COLO829 (cell line): ENCODE measurements at regions not wholly inside any gene's neighbourhood (a gene's known extent, or its start where the extent isn't known, plus 50 kb on each side); places are given as distances from the start of the nearest gene placed in this dataset.

Experiments used
- DNase-seq: peaks from one replicate; pipeline ENCODE4 v3.0.0; 2012; ENCODE audit warnings: low spot score

- DNase-seq: no peak
Measured at GRCh38 chr2:239621611-239622010, 220.8 kb upstream of the HDAC4 start.

GRCh38 chr2:239619369-239619768 lies 218.5 kb upstream of the HDAC4 start:
- DNase-seq: no peak

GRCh38 chr2:239616729-239617128 lies 215.9 kb upstream of the HDAC4 start:
- no peak for DNase-seq

GRCh38 chr2:239612133-239612532 lies 211.3 kb upstream of the HDAC4 start:
- DNase-seq: no peak

- no peak for DNase-seq
Measured at GRCh38 chr2:239611222-239611795, 210.5 kb upstream of the HDAC4 start.

GRCh38 chr2:239610457-239611221 lies 209.8 kb upstream of the HDAC4 start:
- no peak for DNase-seq

GRCh38 chr2:239609607-239610310 lies 208.9 kb upstream of the HDAC4 start:
- DNase-seq: no peak

GRCh38 chr2:239609162-239609561 lies 208.3 kb upstream of the HDAC4 start:
- DNase-seq: no peak

- DNase-seq: no peak
Measured at GRCh38 chr2:239608723-239609122, 207.9 kb upstream of the HDAC4 start.

- DNase-seq: no peak
Measured at GRCh38 chr2:239608260-239608659, 207.4 kb upstream of the HDAC4 start.

GRCh38 chr2:239607517-239608191 lies 206.8 kb upstream of the HDAC4 start:
- DNase-seq: no peak

GRCh38 chr2:239606741-239607516 lies 206.1 kb upstream of the HDAC4 start:
- no peak for DNase-seq

- DNase-seq: no peak
Measured at GRCh38 chr2:239605976-239606375, 205.2 kb upstream of the HDAC4 start.

- DNase-seq: no peak
Measured at GRCh38 chr2:239605409-239605808, 204.6 kb upstream of the HDAC4 start.

- DNase-seq: no peak
Measured at GRCh38 chr2:239604861-239605260, 204.0 kb upstream of the HDAC4 start.

- no peak for DNase-seq
Measured at GRCh38 chr2:239603411-239604356, 202.9 kb upstream of the HDAC4 start.

- no peak for DNase-seq
Measured at GRCh38 chr2:239602290-239603282, 201.8 kb upstream of the HDAC4 start.

GRCh38 chr2:239601880-239602279 lies 201.1 kb upstream of the HDAC4 start:
- DNase-seq: no peak

GRCh38 chr2:239601201-239601851 lies 200.5 kb upstream of the HDAC4 start:
- no peak for DNase-seq
